NCI-H146 (cell line): ENCODE measurements at regions not wholly inside any gene's neighbourhood (a gene's known extent, or its start where the extent isn't known, plus 50 kb on each side); places are given as distances from the start of the nearest gene placed in this dataset.
"Not testable (repeated sequence)": the region's sequence is repeated elsewhere in the genome, so short reads cannot be mapped to it uniquely, and the experiment has no call there.

Experiments
- DNase-seq: peaks from one replicate; lab custom pipeline; 2025; lab: John Stamatoyannopoulos, UW

DNA sequence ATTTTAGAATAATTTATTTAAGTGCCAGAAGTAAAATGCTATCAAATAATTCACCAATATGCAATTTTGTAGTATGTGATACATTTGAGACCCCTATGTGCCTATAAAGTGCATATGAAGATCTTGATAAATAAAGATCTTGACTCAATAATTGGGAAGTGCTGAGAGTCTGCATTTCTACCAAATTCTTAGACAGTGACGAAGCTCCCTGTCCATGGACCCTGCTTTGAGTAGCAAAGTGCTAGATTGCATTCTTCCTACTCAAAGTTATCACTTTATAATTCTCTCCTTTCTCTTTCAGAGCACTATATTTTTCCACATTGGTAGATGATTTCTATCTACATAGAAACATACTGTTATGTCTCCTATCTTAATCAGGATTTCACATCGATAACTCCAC lies 1393.9 kb downstream of the ARAP2 start:
- DNase-seq, result no peak

DNA sequence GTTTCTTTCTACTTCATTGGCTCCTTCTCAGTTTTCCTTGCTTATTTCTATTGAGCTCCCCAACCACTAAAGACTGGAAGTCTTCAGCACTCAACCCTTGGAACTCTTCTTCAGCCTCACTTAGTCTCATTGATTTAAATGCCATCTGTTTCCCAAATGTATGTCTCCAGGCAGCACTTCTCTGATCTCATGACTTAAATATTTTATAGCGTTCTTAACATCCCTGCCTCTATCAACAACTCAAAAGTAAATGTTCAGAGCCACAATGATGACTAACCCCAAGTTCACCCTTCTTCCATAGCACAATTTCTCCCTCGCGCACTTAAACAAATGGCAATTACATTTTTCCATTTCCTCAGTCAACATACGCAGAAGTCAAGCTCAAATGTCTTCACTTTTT lies 1393.3 kb downstream of the ARAP2 start:
- no peak for DNase-seq

DNA sequence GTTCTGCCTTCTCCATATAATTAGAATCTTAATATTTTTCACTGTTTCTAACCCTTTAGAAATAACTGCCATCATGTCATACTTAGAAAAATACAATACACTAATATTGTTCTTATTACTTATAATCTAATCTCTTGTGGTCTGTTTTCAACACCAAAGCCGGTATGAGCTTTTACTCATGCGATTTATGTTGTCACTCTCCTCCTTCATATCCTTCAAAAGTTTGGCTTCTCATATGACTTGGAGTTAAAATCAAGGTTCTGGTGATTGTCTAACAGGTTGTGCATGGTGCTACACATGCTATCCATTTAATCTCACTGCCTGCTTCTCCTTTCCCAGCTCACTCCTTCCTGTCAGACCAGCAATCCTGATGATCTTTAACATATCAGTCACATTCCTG lies 1392.9 kb downstream of the ARAP2 start:
- no peak for DNase-seq

DNA sequence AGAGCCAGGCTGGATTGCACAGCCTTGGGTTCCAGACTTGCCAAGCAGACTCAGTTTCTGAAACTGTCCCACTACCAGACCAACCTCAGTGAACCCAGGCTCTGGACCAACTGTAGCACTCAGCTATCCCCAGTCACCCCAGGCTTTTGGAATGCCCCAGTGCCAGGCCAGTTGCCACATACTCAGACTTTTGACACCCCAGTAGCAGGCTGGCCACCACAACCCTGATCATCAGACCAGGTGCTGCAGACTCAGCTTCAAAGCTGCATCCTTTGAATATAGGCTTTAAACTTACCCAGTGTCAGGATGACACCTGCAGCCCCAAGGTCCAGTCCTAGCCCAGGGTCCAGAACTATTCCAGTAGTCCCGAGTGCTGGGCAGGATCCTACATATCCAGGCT lies 1389.9 kb downstream of the ARAP2 start:
- DNase-seq, result no peak

DNA sequence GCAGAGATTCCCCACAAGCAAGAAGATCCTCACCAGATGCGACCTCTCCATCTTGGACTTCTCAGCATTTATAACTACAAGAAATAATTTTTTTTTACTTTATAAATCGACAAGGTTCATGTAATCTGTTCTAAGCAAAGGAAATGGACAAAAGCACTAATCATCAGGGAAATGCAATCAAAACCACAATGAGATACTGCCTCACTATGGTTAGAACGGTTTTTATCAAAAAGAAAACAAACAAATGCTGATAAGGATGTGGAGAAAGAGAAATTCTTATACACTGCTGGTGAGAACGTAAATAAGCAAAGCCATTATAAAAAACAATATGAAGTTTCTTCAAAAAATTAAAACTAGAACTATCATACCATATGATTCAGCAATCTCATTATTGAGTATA lies 1382.6 kb downstream of the ARAP2 start:
- no peak for DNase-seq

DNA sequence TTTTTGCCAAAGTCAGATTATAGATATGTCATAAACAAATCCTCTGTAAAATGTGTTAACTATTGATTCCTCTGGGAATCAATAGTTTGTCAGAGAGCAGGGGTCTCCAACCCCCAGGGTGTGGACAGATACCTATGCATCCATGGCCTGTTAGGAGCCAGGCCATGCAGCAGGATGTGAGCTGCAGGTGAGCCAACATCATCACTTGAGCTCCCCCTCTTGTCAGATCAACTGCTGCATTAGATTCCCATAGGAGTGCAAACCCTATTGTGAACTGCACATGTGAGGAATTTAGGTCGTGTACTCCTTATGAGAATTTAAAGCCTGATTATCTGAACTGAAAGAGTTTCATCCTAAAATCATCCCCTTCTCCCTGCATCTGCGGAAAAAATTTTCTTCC lies 1365.4 kb downstream of the ARAP2 start:
- peak; percentile 3 for DNase-seq

DNA sequence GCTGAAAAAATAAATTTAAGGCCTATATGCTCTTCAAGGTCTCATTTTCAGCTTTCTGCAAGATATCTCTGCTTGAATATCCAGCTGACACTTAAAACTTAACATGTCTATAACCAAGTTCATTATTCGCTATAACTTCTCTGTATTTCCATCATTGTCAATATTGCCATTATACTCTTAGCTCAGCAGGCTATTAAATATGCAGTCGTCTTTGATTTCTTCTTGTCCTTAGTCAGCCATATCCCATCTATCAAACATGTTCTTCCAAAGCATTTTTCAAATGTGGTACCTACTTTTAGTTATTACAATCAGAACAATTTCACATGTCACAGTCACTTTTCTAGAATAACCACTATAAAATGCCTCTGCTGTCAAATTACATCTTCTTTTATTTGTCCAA lies 1364.1 kb downstream of the ARAP2 start:
- DNase-seq, result no peak

DNA sequence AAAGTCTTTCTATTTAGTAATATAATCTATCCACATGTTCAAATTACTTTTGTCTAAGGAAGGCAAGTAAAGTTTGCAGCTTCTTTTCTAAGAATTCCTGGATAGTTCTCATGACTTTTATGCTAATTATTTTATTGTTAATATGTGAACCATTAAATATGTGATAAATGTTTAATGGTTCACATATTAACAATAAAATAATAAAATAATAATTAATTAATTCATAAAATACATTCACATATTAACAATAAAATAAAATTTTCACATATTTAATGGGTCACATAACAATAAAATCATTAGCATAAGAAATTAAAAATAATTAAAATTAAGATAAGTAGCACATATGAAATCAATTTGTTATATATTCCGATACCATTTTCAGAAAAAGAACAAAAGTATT lies 1352.4 kb downstream of the ARAP2 start:
- DNase-seq, result no peak

DNA sequence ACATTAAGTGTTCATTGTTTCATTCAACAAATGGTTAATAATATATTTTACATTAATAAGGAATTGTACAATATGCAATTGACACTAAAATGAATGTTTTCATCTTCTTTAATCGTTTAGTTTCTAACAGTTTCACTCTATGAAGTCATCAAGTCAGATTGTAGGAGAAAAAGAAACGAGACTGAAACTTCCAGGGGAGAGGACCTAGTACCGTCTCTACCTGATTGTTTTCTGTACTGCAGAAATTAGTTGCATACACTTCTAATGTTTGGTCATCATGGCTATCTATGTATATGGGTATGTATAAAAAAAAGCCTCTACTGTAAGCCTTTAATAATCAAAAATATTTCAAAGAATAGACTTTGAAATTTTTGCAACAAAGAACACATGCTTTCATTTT lies 1350.9 kb downstream of the ARAP2 start:
- DNase-seq, result no peak

DNA sequence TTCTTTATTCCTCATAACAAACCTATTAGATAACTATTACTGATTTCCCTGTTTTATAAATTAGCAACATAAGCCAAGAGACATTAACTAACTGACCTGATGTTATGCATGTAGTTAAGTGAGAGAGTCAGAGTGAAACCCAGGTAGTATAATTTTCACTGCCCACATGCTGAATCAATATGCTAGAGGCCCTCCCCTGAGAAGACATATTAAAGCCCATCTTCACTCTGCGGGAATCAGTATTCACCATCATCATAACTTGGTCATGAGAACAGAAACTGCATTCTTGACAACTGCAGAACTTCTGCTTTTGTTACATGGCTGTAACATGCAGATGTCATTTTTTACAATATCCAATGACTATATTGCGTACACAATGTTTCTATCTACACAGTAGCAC lies 1324.3 kb downstream of the ARAP2 start:
- DNase-seq, result no peak

DNA sequence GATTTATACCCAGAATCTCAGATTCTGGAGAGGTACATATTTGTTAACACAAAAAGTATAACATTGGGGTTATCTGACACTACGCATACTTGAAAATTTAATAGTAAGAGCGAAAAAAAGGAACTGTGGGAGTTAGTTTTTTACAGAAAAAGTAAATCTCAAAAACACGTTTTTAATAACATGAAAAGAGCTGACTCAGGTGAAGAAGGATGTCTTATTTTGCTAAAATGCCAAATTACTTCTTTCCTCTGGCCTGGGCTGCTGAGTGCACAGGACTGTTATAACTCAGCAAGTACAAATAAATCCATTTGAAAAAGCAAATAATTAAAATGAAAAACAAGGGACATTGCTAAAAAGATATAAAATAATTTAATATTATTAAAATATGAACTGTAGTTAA lies 1322.9 kb downstream of the ARAP2 start:
- no peak for DNase-seq

DNA sequence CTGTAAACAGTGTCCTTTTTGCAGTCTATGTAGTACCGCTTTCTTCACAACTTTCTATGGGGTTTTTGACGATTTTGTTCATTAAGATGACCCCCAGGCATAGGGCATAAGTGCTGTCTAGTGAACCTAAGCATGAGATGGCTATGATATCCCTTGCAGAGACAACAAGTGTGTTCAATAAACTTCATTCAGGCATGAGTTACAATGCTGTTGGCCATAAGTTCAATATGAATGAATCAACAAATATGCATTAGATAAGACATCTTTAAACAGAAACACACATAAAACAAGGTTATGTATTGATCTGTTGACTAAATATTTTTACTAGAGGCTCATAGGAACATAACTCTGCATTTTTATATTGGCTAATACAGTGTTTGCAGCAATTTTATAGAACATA lies 1322.0 kb downstream of the ARAP2 start:
- DNase-seq, result no peak

DNA sequence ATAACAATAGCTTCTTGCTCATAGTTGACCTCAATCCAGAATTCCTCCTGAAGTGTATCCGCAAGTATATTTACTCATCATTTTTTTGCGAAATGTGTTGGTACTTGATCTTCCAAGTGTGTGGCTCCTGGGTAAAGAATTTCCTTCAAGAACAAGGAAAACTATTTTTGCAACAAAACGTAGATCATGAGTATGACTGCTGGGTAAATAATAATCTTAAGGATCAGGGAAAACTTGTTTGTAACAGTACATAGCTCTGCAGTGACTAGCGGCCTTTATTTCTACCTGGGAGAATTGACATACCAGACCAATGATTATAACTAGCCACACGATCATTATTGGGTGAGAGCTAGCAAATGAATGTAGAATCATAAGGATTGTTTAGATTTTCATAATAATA lies 1311.7 kb downstream of the ARAP2 start:
- DNase-seq, result no peak

DNA sequence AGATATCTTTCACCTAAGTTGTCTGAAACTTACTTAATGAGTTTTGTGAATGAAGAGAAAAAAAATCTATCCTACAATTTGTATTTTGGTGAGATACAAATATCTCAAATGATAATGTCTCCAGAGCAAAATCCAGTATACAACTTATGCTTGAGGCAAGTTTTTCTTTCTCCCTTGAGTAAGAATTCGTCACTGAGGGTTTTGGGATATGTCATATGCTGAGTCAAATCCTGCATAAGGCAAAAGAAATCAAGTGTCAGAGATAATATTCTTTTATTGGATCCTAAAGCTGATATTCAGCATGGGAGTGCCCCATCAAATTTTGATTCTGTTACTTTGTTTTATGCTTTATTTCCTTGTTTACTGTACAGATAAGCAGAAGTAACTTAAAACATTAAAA lies 1308.6 kb downstream of the ARAP2 start:
- no peak for DNase-seq

DNA sequence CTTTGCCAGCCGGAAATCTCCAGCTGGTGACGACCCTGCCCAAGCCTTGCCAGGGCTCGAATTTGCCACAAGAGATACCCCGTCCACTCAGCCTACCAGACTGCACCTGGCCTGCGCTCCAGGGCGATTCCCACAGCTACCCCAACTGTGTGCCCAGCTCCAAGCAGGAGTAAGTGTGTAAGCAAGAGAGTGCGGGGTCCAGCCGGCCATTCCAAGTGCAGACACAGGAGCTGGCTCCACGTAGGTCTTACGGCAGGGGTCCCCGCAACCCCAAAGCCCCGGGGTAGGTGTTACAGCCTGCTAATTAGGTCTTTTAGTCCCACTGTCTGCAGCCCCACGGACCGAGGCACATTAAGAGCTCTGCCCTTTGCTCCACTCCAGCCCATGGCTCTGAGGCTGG lies 1305.2 kb downstream of the ARAP2 start:
- DNase-seq, result no peak

DNA sequence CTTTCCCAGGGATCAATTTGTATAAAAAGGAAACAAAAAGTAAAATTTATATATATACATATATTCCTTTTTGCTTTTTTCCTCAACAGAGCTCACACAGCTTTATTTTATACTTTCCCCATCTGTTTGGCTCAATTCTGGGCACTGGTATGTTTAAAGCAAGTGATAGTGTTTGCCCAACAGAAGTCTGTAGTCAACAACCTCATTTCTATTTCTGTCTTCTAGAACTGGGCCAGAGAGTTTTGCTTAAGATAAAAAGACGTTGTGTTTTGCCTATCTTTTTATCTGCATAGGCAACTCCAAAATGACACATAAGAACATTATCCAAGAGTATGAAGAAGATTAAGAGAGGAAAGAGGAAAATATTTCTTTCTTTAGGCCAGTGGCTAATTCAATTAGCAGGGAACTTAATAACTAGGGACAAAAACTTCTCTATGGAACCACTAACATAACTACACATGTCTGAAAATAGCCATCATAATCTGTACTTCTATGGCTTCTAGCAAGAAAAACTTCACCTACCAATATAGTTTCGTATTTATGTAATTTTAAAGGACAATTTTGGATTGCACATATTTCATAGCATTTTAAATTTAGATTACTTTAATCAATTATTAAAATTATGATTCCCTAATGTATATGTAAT lies 1300.5 kb downstream of the ARAP2 start:
- DNase-seq, result no peak

DNA sequence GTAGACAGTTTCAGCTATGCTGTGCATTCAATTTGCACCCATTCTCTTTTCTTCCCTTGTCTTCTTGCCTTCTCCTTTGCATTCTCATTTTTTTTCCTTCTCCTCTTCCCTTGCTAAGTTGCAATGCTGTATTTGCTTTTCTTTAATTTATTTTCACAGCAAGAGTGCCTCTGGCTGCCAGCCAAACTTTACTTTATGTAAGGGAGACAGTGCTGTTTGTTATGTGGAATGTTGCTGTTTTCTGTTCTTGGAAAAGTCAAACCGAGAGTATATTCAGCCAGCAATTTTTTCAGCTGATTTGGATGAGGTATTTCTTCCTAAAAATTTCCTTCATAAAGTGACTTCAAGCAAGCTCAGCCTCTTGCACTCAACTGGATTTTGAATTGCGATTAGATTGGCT lies 1293.4 kb downstream of the ARAP2 start:
- DNase-seq, result peak; percentile 49

DNA sequence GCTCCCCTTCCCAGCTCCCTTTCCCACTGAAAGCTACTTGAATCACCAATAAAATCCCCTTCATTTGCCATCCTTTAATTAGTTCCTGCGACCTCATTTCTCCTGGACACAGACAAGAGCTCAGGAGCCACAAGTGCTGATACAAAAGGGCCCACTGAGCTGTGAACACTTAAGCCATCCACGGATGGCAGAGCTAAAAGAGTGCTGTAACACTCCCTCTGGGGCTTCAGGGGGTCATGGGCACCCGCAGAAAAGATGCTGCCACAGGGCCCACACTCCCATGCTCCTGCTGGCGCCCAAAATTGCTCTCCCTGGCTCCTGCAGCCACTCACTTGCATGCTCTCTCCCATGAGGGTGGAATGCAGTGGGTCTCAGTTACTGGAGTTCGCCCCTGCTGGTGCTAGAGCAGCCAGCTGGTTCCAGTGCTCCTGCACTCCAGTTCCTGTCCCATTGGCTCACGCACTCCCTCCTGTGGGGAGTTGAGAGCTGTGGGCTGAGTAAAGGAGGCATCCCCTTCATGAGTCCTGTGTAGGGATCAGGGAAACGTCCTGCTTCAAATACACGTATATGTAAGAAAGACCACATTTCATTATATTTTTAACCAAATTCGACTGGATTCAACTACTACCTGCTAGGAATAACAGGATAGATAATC lies 1291.0 kb downstream of the ARAP2 start:
- no peak for DNase-seq

DNA sequence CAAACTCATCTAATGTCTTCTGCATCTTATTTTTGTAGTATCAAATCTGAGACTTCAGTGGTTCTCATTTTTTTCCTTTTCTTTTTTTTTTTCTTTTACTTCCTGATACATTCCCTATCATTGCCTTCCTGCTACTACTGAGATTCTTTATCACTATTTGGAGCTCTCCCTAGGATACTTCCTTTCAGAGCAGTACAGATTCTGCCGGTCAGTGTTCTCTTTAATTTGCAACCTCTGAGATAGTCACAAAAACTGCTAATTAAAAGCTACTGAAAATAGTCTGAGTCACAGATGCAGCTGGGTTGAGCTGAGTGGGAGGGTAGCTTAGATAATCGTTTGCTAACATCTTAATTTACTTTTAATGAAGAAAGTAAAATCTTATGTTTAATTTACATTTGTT lies 1279.7 kb downstream of the ARAP2 start:
- peak; percentile 9 for DNase-seq

DNA sequence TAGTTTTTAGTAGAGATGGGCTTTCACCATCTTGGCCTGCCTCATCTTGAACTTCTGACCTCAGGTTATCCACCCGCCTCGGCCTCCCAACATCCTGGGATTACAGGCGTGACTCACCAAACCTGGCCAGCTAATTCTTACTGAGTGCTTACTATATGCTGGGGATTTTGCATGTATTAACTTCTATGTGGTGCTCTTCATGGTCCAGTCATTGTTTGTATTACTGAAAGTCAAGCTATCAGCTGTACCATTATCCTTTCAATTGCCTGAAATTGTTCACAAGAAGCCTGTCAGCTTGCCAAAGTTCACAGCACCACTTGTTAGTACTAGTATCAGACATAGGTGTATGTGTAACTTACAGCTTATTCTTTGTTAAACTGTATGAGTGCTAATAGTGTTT lies 1272.1 kb downstream of the ARAP2 start:
- peak; percentile 1 for DNase-seq

DNA sequence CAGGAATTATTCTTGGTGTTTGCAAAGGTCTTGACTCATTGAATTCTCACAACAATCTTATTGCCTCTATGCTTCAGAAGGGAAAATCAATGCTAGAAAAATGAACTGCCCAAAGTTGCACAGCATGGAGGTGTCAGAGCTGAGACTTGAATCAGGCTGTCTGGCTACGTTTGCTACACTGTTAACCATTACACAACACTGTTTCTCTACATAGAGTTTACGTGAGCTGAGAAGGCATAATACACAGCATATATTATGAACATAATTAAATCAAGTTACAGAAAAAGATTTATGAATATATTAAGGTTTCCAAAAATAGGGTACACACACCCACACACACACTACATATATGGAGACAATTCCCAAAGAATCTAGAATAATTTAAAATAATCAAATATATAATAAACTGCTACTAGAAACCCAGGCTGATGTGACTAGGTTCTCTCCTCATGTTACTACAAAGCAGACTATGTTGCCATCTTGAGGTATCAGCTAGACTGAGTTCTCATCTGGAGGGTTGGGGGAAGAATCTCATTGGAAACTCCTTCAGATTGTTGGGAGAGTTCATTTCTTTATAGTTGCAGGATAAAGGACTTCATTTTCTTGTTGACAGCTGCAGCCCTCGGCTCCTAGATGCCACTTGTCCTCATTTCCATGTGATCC lies 1270.5 kb downstream of the ARAP2 start:
- no peak for DNase-seq

DNA sequence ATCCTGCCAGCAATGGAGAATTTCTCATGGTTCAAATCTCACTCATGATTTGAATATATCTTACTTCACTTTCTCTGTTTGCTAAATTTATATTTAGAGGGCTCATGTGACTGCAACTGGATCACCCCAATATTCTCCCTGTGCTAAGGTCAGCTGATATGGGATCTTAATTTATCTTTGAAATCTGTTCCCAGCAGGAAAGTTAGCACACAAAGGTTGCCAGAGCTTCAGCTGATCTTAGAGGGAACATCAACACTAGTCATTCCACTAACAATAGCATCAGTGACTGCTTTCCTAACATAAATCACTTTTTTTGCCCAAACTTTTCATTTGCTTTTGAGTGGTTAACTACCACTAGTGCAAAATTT lies 1270.0 kb downstream of the ARAP2 start:
- no peak for DNase-seq

DNA sequence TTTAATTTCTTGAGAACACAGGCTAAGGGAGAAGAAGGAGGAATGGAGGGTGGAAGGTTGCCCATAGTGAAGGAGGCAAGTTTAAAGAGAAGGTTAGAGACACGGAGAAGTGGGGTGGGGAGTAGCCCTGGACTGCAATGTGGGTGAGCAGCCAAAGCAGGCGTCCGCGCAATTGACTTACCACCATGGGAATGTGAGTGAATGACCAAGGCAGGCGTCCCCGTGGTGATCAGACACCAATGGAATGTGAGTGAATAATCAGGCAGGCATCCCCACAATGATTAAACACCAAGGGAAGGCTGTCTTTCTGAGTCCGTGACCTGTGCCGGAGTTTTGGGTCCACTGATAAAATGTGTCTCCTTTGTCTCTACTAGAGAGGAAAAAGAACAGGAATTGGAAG lies 1223.1 kb downstream of the ARAP2 start:
- not testable (repeated sequence) for DNase-seq
